HG03558 (cell line): ENCODE measurements at regions not wholly inside any gene's neighbourhood (a gene's known extent, or its start where the extent isn't known, plus 50 kb on each side); places are given as distances from the start of the nearest gene placed in this dataset.

Experiments
- ATAC-seq: cut with Tn5 transposase; IDR thresholded peaks from one replicate; pipeline ENCODE4 v1.9.1; 2021; ENCODE audit warnings: moderate number of reproducible peaks; ENCODE audit not compliant: unreplicated experiment; ENCODE audit errors: extremely low read depth

DNA sequence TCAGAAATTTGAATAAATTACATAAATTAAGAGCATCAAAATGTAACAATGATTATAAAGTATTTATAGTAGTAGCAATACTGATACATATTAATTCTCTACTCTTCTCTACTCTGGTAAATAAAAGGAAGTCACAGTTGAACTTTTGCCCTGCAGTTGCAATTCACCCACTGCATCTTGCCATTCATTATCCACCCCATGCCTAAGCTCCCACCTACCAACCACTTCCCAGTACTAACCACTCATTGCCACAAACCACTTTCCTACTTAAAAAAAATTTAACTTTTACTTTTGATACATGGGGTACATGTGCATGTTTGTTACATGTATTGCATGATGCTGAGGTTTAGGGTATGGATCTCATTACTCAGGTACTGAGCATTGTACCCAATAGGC is 174.0 kb downstream of the RASSF9 start:
- ATAC-seq: no peak

DNA sequence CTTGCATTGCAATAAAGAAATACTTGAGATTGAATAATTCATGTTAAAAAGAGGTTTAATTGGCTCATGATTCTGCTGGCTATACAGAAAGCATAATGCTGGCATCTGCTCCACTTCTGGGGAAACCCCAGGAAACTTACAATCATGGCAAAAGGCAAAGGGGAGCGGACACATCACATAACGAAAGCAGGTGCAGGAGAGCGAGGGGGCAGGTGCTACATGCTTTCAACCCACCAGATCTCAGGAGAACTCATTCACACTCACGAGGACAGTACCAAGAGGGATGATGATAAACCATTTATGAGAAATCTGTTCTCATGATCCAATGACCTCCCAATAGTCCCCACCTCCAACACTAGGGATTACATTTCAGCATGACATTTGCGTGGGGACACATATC is 172.6 kb downstream of the RASSF9 start:
- no peak for ATAC-seq

DNA sequence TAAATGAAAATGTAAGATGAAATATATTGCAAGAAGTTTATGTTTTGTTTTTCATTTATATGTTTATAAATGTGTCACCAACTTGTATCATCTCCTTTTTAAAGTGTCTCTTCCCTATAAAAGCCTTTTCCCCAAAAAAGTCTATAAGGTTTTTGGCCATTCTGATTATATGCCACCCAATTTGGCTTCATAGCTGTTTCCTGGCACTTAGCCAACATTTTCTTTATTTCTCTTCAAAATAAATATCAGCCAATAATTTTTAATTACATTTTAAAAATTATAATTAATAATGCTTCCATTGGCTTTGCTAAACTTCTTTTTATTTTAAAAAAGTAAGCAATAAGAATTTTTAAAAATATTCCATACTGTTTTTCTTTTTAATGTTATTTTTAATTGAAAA is 171.8 kb downstream of the RASSF9 start:
- ATAC-seq: no peak

DNA sequence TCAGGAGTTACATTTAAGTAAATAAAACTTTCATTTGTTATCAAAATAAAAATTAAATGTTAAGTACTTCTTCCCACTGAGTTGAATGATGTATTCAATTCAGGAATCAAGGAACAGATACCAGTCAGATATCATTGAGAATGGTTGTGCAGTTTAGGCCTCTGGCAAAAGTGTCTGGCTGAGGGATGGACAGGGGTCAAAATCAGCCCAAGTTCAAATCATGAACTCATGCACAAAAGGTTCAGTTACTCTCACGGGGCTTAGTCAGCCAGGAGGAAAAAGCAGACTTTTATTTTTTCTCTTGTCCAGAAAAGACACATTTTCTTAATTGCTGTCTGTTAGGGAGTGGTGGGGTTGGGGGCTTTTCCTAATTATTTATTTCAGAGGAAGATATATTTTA is 166.3 kb downstream of the RASSF9 start:
- ATAC-seq: no peak

DNA sequence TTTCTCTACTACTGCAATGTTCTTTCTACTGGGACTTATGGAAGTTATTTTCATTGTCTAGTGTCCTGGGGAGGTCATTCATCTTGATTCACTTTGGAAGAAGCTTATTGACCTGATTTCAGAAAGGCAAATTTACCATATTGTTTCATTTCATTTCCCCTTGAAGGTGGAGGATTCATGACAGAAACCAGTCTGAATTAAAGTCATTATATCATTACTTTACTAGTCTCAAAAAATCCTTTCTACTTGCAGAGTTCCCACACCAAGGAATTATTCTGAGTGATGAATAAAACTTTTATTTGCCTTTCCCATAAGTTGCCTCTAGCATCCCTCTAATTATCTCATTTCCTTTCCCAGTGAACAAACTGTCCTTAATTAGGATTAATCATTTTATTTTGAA is 163.8 kb downstream of the RASSF9 start:
- ATAC-seq: no peak

DNA sequence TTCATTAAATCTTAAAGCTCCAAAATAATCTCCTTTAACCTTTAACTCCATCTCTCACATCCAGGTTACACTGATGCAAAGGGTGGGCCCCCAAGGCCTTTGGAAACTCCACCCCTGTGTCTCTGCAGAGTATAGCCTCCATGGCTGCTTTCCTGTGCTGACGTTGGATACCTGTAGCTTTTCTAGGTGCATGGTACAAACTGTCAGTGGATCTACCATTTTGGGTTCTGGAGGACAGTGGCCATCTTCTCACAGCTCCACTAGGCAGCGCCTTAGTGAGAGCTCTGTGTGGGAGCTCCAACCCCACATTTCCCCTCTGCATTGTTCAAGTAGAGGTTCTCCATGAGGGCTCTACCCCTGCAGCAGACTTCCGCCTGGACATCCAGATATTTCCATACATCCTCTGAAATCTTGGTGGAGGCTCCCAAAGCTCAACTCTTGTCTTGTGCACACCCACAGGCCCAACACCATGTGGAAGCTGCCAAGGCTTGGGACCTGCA is 162.2 kb downstream of the RASSF9 start:
- no peak for ATAC-seq

DNA sequence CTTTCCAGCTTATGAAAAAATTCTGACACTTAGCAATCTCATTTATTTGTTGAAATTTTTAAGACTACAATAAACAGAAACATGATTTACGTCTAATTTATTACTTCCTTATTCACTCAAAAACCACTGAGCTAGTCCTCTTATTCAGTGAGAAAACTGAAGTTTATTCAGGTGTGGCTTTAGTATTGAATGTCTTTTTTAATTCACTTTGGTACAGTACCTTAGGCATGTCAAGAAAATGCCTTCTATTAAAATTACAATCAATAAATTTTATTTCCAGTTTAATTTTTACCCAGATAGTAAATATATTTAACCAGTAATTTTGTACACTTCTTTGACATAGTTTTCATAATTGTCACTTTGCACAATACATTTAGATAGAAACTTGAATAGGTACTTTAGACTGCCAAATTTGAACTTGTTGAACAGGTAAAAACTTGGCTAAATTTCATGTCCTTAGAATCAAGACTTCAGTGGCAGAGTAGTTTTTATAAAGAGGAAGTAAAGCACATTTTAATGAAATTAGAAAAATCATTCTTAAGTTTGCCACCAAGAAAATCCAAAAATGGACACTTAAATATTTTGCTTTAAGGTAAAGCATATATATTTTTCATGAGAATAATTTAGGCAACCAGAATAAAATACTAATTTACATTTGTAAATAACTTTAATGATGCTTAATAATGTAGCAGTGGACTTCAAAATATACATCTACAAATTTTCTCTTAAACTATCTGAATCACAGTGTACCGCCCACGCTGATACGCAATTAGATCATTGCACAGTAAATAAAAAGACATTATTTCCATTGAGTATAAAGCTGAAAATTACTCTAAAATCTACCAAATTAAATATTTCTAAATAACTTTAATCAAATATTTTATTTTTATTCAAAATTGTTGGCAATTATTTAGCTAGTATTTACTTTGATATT is 159.1 kb downstream of the RASSF9 start:
- no peak for ATAC-seq

DNA sequence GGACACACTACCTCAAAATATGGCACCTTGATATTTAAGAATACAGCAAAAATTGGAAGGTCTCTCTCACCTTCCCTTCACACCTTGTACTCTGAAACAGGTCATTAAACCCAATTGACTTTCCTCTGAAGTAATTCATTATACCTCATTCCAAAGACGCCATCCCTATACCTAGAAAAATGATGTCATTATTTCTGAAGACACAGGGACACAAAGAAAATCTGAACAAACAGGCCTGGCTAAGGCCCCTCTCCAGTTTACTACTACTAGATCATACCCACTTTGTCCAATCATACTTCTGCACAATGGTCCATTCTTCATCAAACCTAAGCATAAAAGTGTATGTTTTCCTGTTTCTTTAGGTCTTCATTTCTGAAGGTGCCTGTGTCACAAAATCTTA is 156.9 kb downstream of the RASSF9 start:
- no peak for ATAC-seq

DNA sequence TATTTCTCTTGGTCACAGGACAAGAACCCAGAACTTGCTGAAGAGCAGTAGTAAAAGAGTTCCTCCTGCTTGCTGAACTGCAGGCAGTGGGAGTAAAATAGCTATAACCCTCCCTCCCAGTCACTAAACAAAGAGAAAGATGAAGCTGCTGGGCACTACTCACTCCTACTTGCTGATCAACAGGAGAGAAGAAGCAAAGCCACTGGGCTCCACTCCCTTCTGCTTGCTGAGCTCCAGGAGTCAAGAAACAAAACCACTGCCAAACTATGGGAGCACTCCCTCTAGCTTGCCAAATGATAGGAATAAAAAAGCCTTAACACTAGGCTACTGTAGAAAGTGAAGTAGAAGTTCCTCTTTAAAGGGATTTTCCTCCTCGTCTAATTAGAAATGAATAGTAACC is 155.3 kb downstream of the RASSF9 start:
- no peak for ATAC-seq

DNA sequence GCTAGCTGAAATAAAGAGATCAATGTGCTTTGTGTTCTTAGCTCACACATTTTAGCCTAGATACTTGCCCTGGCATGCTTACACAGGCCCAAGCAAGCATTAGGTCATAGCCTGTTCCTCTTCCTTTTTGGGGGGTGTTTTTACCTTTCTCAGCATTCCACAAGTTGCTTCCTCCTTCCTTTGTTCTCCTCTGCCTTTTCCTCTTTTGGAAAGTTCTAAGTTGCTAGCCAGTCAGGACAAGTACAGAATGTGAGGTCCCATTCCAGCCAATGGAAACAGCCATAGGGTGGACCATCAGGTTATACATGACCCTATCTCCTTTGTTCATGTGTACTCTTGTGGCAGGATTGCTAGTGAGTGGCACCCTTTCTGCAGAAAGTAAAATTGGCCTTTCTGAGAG is 154.9 kb downstream of the RASSF9 start:
- ATAC-seq: no peak

DNA sequence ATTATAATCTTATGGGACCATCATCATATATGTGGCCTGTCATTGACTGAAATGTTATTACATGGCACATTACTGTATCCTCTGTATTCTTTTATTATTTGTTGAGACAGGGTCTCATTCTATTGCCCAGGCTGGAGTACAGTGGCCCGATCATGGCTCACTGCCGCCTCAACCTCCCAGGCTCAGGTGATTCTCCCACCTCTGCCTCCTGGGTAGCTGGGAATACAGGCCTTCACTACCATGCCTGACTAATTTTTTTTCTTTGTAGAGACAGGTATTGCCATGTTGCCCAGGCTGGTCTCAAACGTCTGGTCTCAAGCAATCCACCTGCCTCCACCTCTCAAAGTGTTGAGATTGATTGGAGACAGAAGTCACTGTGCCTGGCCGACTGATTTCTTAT is 153.2 kb downstream of the RASSF9 start:
- ATAC-seq: no peak

DNA sequence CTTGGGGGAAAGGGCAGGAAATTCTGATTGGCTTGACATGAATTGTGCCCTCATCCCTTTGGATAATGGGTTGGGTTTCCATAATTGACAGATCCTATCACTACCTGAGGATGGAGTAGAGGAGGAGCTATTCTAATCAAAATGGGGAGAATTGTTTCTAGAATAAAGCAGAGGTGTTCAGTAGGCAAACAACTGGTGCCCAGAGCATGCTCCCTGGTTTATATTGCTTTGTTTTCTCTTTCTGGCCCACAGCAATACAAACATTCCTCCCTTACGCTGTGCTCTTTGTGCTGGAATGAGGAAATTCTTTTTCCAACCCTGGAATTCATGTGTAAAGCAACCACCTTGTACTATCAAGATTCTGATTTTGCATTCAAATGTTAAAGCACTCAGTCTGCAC is 147.4 kb downstream of the RASSF9 start:
- no peak for ATAC-seq

DNA sequence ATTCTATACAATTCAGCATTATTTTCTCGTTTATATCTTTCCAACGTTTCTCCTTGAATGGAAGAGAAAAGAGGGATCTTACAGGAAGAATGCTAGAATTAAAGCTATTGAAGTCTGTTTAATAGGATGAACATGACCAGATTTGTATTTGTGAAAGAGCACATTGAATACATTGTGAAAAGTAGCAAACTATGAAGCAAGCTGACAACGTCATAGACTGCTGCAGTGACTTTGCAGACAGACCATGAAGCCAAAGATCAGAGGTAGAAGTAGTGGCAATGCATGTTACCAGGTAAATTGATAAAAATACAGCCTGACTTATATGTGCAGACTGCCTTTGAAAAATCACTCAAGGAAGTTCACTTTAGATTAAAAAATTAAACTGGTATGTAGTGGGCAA is 146.1 kb downstream of the RASSF9 start:
- no peak for ATAC-seq

DNA sequence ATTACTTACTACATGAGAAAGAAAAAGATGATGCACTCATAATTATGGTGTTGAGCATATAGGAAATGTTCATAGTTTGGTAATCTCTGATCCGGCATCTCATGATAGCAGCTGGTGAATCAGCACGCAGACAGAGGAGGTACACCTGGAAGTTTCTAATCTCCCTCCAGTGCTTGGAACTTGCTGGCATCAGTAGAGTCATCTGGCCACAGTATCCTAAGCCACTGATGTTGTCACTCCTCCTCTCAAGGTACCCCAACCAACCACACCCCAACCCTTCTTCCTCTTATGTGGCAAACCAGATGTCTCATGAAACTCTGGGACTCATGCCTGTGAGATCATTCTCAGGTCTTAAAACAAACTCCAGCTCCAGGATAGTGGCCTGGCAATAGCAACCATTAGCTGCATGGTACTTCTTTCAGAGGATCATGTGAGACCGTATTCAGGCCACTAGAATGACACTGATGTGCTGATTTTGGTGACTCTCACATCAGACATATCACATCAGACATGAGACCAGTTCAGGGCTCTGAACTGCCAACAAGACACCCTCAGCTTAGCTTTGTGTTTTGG is 143.0 kb downstream of the RASSF9 start:
- ATAC-seq: no peak

DNA sequence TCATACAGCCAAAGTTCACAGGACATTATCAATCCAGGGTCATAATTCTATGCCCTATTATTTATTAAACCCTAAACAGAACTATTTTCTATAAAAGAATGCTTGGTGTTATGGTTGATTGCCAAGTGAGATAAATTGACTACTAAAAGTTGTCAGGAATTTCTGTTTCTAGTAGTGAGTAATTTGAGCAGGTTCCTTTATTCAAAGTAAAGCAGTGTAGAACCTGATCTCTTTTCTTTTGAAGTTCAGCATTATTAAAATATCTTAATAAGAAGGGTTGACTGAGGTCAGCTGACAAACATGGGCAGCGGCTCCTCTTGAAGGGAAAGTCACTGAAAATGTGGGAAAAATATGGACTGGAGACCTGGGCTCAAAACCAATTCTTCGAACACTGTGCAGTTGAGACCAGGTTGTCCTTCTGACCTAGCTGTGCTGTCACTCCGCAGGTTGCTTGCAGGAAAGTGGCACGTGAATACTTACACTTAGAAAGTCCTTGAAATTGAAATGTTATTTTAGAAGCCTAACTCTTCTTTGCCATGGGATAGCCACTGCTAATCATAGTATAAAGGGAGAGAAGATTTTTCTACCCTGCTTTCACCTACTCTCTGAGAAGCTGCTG is 141.0 kb downstream of the RASSF9 start:
- no peak for ATAC-seq

DNA sequence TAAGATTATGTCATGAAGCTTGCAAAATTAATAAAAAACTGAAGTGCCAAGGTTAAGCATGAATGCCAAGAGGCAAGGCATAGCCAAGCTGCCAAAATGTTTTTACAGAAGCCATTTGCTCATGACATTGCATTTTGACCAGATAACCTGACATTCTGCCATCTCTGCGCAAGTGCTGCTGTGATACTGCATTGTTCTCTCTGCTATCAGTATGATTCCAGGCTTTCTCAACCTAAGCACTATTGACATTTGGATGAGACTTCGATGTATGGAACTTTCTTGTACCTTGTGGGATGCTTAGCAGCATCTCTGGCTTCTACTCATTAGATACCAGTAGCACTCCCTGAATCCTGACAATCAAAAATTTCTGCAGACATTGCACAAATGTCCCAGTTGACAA is 139.2 kb downstream of the RASSF9 start:
- no peak for ATAC-seq

DNA sequence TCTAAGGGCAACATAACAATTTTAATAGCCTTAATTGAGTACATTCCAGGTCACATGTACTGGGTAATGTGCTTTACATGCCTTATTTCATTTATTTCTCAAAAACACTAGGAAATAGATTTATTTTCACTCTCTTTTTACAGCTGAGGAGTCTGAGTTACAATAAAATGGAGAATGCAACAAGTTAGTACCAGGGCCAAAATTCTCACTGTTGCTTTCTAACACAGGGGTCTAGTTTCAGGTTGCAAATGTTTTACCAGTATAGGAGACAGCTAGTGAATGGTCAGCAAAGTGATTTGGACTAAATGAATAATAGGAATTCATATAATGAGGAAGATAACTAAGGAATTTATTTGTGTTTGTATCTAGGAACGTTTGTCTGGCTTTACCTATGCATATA is 137.3 kb downstream of the RASSF9 start:
- ATAC-seq: no peak

DNA sequence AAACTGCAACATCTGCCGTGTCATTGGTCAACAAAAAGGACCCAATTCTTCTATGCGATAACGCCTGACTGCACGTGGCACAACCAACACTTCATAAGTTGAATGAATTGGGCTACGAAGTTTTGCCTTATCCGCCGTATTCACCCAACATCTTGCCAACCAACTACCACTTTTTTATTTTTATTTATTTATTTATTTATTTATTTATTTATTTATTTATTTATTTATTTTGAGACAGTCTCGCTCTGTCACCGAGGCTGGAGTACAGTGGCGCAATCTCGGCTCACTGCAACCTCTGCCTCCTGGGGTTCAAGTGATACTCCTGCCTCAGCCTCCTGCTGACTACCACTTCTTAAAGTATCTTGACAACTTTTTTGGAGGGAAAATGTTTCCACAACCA is 127.4 kb downstream of the RASSF9 start:
- ATAC-seq: no peak

DNA sequence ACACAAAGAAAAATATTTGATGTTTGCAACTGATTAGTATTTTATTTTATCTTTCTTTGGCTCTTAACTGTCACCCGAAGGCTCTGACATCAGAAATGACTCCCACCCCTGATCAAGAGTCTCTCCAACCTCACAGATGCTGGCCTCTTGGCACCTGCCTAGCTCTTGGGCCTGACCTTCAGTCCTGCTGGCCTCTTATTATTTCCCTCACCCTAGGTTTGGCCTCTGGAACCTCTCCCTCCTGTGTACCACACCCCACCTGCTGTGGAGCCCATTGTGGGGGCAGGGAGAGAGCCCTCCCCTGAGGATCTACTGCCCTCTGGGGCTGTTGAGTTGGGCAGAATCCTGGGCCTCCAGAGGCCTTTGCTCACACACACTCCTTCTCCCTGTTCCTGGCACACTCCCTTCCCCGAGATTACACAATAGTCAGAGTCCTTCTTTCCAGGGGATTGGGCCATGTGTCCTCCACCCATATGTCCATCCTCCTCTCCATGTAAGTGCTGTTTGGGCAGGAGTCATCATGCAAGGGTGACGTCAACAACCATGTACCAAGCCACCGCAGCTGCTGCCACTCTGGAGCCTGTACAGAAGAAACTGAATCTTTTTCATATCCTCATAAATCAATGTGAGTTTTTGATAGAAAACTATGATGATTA is 124.3 kb downstream of the RASSF9 start:
- ATAC-seq: no peak

DNA sequence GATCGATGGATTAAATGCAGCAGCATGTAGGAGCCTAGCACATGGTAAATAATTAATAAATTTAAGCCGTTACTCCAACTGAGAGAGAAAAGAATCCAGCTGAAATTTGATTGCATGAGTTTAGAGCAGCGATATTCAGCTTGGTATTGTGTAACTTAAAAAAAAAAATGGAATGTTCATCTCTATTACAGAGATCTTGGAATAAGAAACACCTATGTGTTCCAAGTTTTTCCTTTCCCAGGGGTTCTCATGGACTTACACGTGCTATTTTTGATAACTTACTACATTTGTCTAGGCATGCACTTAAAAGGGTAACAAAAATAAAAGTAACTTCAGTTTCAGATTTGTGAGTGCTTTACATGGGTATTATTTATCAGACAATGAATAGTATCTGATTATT is 122.8 kb downstream of the RASSF9 start:
- ATAC-seq: no peak

DNA sequence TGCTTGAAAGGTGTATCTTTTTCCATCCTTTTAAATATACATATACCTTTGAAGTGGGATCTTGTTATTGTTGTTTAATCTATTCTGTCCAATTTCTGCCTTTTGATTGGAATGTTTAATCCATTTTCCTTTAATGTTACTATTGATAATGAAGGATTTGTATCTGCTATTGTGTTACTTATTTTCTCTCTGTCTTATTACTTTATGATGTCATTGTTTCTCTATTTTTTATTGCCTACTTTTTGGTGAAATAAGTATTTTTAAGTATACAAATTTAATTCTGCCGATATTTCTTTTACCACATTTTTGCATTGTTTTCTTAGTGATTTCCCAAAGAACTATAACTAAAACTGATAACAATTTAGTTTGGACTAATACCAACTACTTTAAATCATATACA is 121.8 kb downstream of the RASSF9 start:
- no peak for ATAC-seq
